ENCODE measurements at regions not wholly inside any gene's neighbourhood (a gene's known extent, or its start where the extent isn't known, plus 50 kb on each side); places are given as distances from the start of the nearest gene placed in this dataset.
"Not testable (repeated sequence)": the region's sequence is repeated elsewhere in the genome, so short reads cannot be mapped to it uniquely, and the experiment has no call there.

GRCh38 chr15:26294059-26294689, 431.0 kb upstream of the ATP10A start:
- peak in 1 of 2 experiments; percentile 37 for DNase-seq (ENCODE audit: low read depth in 1 of 2, low spot score in 1 of 2)
- TF ChIP-seq JUND (IDR thresholded peaks at IDR 0.05; ENCODE audit: low read depth) = no peak
- in situ Hi-C loops (cut with HindIII; ENCODE audit: low pct_unique_long_range_greater_than_20kb, low sequenced_read_pairs) = no loop called here

GRCh38 chr15:26287381-26287780, 424.3 kb upstream of the ATP10A start:
- no peak for DNase-seq (ENCODE audit: low read depth in 1 of 2, low spot score in 1 of 2)
- no peak for TF ChIP-seq JUND (IDR thresholded peaks at IDR 0.05; ENCODE audit: low read depth)
- in situ Hi-C loops (cut with HindIII; ENCODE audit: low pct_unique_long_range_greater_than_20kb, low sequenced_read_pairs) = no loop called here

- in situ Hi-C loops (cut with HindIII; ENCODE audit: low pct_unique_long_range_greater_than_20kb, low sequenced_read_pairs) = no loop called here
- TF ChIP-seq JUND (IDR thresholded peaks at IDR 0.05; ENCODE audit: low read depth) = no peak
- no peak for DNase-seq (ENCODE audit: low read depth in 1 of 2, low spot score in 1 of 2)
Observed at GRCh38 chr15:26280281-26280680, 417.2 kb upstream of the ATP10A start.

DNA sequence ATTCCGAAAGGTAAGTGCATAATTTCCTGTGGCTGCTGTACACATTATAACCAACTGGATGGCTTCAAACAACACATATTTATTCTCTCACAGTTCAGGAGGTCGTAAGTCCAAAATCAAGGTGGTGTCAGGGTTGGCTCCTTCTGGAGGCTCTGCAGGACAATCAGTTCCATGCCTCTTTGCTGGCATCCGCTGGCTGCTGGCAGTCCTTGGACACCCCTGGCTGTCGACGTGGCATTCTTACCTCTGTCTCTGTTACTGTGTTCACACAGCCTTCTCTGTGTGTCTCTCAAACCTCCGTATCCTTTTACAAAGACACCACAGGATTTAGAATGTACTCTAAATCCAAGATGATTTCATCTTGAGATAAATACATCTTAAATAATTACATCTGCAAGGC, 398.8 kb upstream of the ATP10A start:
- no peak for DNase-seq (ENCODE audit: low read depth in 1 of 2, low spot score in 1 of 2)
- no peak for TF ChIP-seq JUND (IDR thresholded peaks at IDR 0.05; ENCODE audit: low read depth)
- in situ Hi-C loops (cut with HindIII; ENCODE audit: low pct_unique_long_range_greater_than_20kb, low sequenced_read_pairs) = no loop called here

- no peak for TF ChIP-seq JUND (IDR thresholded peaks at IDR 0.05; ENCODE audit: low read depth)
- in situ Hi-C loops (cut with HindIII; ENCODE audit: low pct_unique_long_range_greater_than_20kb, low sequenced_read_pairs) = no loop called here
Observed at GRCh38 chr15:26261413-26261812, 398.3 kb upstream of the ATP10A start.

GRCh38 chr15:26260517-26261133, 397.5 kb upstream of the ATP10A start:
- DNase-seq (ENCODE audit: low read depth in 1 of 2, low spot score in 1 of 2) = peak; percentile 13 to 55
- no peak for TF ChIP-seq JUND (IDR thresholded peaks at IDR 0.05; ENCODE audit: low read depth)
- in situ Hi-C loops (cut with HindIII; ENCODE audit: low pct_unique_long_range_greater_than_20kb, low sequenced_read_pairs) = no loop called here

More at GRCh38 chr15:26261413-26261812, 398.3 kb upstream of the ATP10A start:
- no peak for DNase-seq (ENCODE audit: low read depth in 1 of 2, low spot score in 1 of 2)

DNA sequence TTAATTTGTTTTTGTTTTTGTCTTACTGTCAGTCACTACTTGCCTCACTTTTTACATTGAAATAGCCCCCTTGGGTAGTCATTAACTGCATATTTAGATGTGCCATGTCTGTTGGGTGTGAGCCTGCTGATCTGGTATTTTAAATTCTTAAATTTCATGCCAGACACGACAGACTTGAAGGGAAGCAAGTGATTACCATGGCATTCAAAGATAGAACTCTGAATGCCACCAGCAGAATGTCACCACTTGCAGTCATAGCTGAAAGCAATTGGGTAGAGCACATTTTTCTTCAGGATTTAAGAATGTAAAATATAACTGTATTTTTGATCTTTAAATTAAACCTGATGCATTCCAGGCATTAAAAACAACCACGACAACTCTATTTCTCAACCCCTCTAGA, 396.5 kb upstream of the ATP10A start:
- DNase-seq (ENCODE audit: low read depth in 1 of 2, low spot score in 1 of 2) = no peak
- in situ Hi-C loops (cut with HindIII; ENCODE audit: low pct_unique_long_range_greater_than_20kb, low sequenced_read_pairs) = no loop called here
- no peak for TF ChIP-seq JUND (IDR thresholded peaks at IDR 0.05; ENCODE audit: low read depth)

- DNase-seq (ENCODE audit: low read depth in 1 of 2, low spot score in 1 of 2) = peak in 1 of 2 experiments; percentile 7
- in situ Hi-C loops (cut with HindIII; ENCODE audit: low pct_unique_long_range_greater_than_20kb, low sequenced_read_pairs) = not testable (repeated sequence)
Observed at GRCh38 chr15:26244782-26245181, 381.7 kb upstream of the ATP10A start.

DNA sequence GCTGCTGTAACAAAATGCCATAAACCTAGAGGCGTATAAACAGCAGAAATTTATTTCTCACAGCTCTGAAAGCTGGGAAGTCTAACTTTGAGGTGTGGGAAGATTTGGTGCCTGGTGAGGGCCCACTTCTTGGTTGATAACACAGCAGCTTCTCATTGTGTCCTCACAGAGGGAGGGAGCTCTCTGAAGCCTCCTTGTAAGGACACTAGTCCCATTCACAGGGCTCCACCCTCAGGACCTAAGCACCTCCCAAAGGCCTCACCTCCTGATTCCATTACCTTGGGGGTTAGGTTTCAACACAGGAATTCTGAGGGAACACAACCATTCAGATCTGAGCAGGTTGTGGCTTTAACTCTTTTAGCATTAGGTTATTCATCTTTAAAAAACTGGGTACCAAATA, 380.3 kb upstream of the ATP10A start:
- DNase-seq (ENCODE audit: low read depth in 1 of 2, low spot score in 1 of 2) = no peak
- in situ Hi-C loops (cut with HindIII; ENCODE audit: low pct_unique_long_range_greater_than_20kb, low sequenced_read_pairs) = no loop called here
- TF ChIP-seq JUND (IDR thresholded peaks at IDR 0.05; ENCODE audit: low read depth) = no peak

GRCh38 chr15:26242565-26243071, 379.5 kb upstream of the ATP10A start:
- no peak for DNase-seq (ENCODE audit: low read depth in 1 of 2, low spot score in 1 of 2)
- no peak for TF ChIP-seq JUND (IDR thresholded peaks at IDR 0.05; ENCODE audit: low read depth)
- in situ Hi-C loops (cut with HindIII; ENCODE audit: low pct_unique_long_range_greater_than_20kb, low sequenced_read_pairs) = no loop called here

- TF ChIP-seq JUND (IDR thresholded peaks at IDR 0.05; ENCODE audit: low read depth) = no peak
- no peak for DNase-seq (ENCODE audit: low read depth in 1 of 2, low spot score in 1 of 2)
- in situ Hi-C loops (cut with HindIII; ENCODE audit: low pct_unique_long_range_greater_than_20kb, low sequenced_read_pairs) = no loop called here
Observed at GRCh38 chr15:26235864-26236263, 372.7 kb upstream of the ATP10A start.

GRCh38 chr15:26234976-26235767, 372.0 kb upstream of the ATP10A start:
- TF ChIP-seq JUND (IDR thresholded peaks at IDR 0.05; ENCODE audit: low read depth) = no peak
- no peak for DNase-seq (ENCODE audit: low read depth in 1 of 2, low spot score in 1 of 2)
- in situ Hi-C loops (cut with HindIII; ENCODE audit: low pct_unique_long_range_greater_than_20kb, low sequenced_read_pairs) = no loop called here

DNA sequence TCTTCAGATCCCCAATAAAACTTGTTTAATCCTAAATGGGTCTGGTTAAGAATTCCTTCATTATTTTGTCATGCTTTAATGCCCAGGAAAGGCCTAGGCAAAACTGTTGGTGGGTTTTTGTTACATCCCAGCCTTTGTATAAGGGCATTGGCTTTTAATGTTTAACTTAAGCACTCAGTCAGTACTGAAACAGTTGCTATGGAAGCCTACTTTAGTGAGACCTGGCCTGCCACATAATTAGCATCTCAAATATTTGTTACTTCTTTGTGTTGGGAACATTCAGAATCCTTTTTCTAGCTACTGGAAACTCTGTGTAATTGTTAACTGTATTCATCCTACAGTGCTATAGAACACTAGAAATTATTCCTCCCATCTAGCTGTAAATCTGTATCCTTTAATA, 369.6 kb upstream of the ATP10A start:
- in situ Hi-C loops (cut with HindIII; ENCODE audit: low pct_unique_long_range_greater_than_20kb, low sequenced_read_pairs) = no loop called here
- TF ChIP-seq JUND (IDR thresholded peaks at IDR 0.05; ENCODE audit: low read depth) = no peak
- DNase-seq (ENCODE audit: low read depth in 1 of 2, low spot score in 1 of 2) = no peak
